HepG2 (cell line): ENCODE measurements at regions not wholly inside any gene's neighbourhood (a gene's known extent, or its start where the extent isn't known, plus 50 kb on each side); places are given as distances from the start of the nearest gene placed in this dataset.

ENCODE experiments used
- KLF6 ChIP-seq: IDR thresholded peaks from 2 replicates; pipeline ENCODE4 v1.8.0; 2016; ENCODE audit warnings: missing biosample characterization, missing genetic modification reagents
- RNF2 ChIP-seq: fragments of 450-650 bp; conservative IDR thresholded peaks from 2 replicates; pipeline ENCODE4 v1.6.1; 2016; ENCODE audit warnings: low read depth
- ZHX1 ChIP-seq: sonication (generic); formaldehyde crosslinking; IDR thresholded peaks from 2 replicates; pipeline ENCODE4 v1.8.1; 2022; ENCODE audit warnings: low read depth, mild to moderate bottlenecking, missing genetic modification reagents

- TF ChIP-seq ZHX1 (CRISPR knock-in tag) (no peak), KLF6 (CRISPR knock-in tag) (no peak), RNF2 (no peak)
Measured at GRCh38 chr20:39453890-39454289, 491.7 kb downstream of the DHX35 start.
